HepG2 (cell line): ENCODE measurements at regions not wholly inside any gene's neighbourhood (a gene's known extent, or its start where the extent isn't known, plus 50 kb on each side); places are given as distances from the start of the nearest gene placed in this dataset.

ENCODE experiments used
- ATAC-seq: fragments of 200-7000 bp; cut with Tn5 transposase; 3 replicates; pipeline ENCODE4 v1.9.1; 2020; ENCODE audit warnings: mild to moderate bottlenecking, moderate library complexity
- BruUV-seq: library from RNA; stranded (reverse); fragments of 400-500 nt; replicated peaks from 2 replicates; lab custom pipeline; 2021; lab: Mats Ljungman, UMichigan
- CTCF ChIA-PET: fragments of 300-600 bp; formaldehyde crosslinking; extraction: SDS; loops from one replicate; lab custom pipeline; 2021; ENCODE audit warnings: low total read pairs, inconsistent platforms, low intra/inter-chr PET ratio; lab: Yijun Ruan, JAX
- POLR2A ChIA-PET: fragments of 350-600 bp; sonication (Branson Sonifier 250); formaldehyde crosslinking; loops from one replicate; lab custom pipeline; 2020; ENCODE audit warnings: antibody characterized with exemption, inconsistent platforms; lab: Yijun Ruan, JAX
- DNase-seq: peaks from one replicate; pipeline ENCODE4 v3.0.0-alpha.2; 2015; ENCODE audit warnings: low spot score
- FAIRE-seq: peaks from 3 replicates; lab custom pipeline; 2011; peaks lifted over from hg19 to GRCh38; lab: Jason Lieb, UNC
- H2AFZ ChIP-seq: one replicate; pipeline ENCODE4 v1.6.1; 2011; ENCODE audit warnings: low read length, inconsistent platforms
- H3K27ac ChIP-seq: fragments of 300-600 bp; 3 replicates; pipeline ENCODE4 v1.8.0; 2011; ENCODE audit warnings: mixed run types, mild to moderate bottlenecking, mixed read lengths, low read length, inconsistent platforms; ENCODE audit not compliant: insufficient read depth; ENCODE audit errors: extremely low read length
- H3K27me3 ChIP-seq, 2 experiments: fragments of 200-600 bp in 1 of 2; 2 replicates in 1 of 2; 3 replicates in 1 of 2; pipeline versions ENCODE4 v1.6.0 to v1.8.0; 2011; ENCODE audit warnings: low read length in 2 of 2, mild to moderate bottlenecking in 2 of 2, moderate library complexity in 2 of 2, inconsistent platforms in 1 of 2; ENCODE audit not compliant: insufficient read depth in 2 of 2, control insufficient read depth in 1 of 2
- H3K36me3 ChIP-seq, 2 experiments: fragments of 200-600 bp in 1 of 2; replicated peaks in 1 of 2; 2 replicates in 1 of 2; 3 replicates in 1 of 2; pipeline versions ENCODE4 v1.5.1 to v1.8.0; 2011; ENCODE audit warnings: low read length in 2 of 2, inconsistent platforms in 1 of 2; ENCODE audit not compliant: insufficient read depth in 2 of 2, control insufficient read depth in 1 of 2
- H3K4me1 ChIP-seq: 2 replicates; pipeline ENCODE4 v1.5.1; 2012; ENCODE audit warnings: low read length, inconsistent platforms; ENCODE audit not compliant: insufficient read depth
- H3K4me2 ChIP-seq: 2 replicates; pipeline ENCODE4 v1.6.0; 2011; ENCODE audit warnings: low read depth, low read length, inconsistent platforms
- H3K4me3 ChIP-seq, 3 experiments: fragments of 200-600 bp in 1 of 3; sonication (generic), shearing (Covaris generic) in 1 of 3; replicated peaks in 1 of 3; 2 replicates each; pipeline ENCODE4 v1.5.1; 2011 to 2016; ENCODE audit warnings: low read length in 3 of 3, inconsistent platforms in 2 of 3, low read depth in 2 of 3, mild to moderate bottlenecking in 2 of 3, control low read depth in 1 of 3, mixed read lengths in 1 of 3; ENCODE audit not compliant: insufficient read depth in 1 of 3
- H3K79me2 ChIP-seq: one replicate; pipeline ENCODE4 v1.6.1; 2011; ENCODE audit warnings: low read length, inconsistent platforms; ENCODE audit not compliant: insufficient read depth
- H3K9ac ChIP-seq: 2 replicates; pipeline ENCODE4 v1.6.0; 2011; ENCODE audit warnings: mild to moderate bottlenecking, low read depth, low read length, inconsistent platforms; ENCODE audit not compliant: insufficient read depth
- H3K9me3 ChIP-seq: 2 replicates; pipeline ENCODE4 v1.5.1; 2012; ENCODE audit warnings: mild to moderate bottlenecking, low read length
- H4K20me1 ChIP-seq: 2 replicates; pipeline ENCODE4 v1.6.0; 2011; ENCODE audit warnings: inconsistent platforms, mild to moderate bottlenecking, low read length, moderate library complexity; ENCODE audit not compliant: insufficient read depth
- WGBS: methylation state at CpG from one replicate; pipeline ENCODE4 v1.1.6; 2017; ENCODE audit warnings: low lambda C conversion rate; 5-methylcytosine and 5-hydroxymethylcytosine counted together
- in situ Hi-C: cut with HindIII; loops from 2 replicates; pipeline ENCODE4 v1.10.0; 2017; ENCODE audit warnings: low pct_unique_long_range_greater_than_20kb; ENCODE audit not compliant: extremely low pct_ligation_motif_present
- intact Hi-C: fragments of 100-400 bp; cut with micrococcal nuclease; formaldehyde crosslinking; loops from one replicate; pipeline ENCODE4 v1.10.0; 2022; ENCODE audit not compliant: unreplicated experiment
- TF ChIP-seq, protein P1 (sequence below): sonication (generic); formaldehyde crosslinking; conservative IDR thresholded peaks from 2 replicates; pipeline ENCODE4 v1.4.0; 2020; ENCODE audit warnings: missing genetic modification reagents
- TF ChIP-seq, protein P2 (sequence below): sonication (generic); formaldehyde crosslinking; conservative IDR thresholded peaks from 2 replicates; pipeline ENCODE4 v1.8.0; 2022; ENCODE audit warnings: low read depth, missing genetic modification reagents
- TF ChIP-seq, protein P3 (sequence below): fragments of 450-650 bp; IDR thresholded peaks from 2 replicates; pipeline ENCODE4 v1.6.1; 2017; ENCODE audit warnings: mild to moderate bottlenecking

DNA sequence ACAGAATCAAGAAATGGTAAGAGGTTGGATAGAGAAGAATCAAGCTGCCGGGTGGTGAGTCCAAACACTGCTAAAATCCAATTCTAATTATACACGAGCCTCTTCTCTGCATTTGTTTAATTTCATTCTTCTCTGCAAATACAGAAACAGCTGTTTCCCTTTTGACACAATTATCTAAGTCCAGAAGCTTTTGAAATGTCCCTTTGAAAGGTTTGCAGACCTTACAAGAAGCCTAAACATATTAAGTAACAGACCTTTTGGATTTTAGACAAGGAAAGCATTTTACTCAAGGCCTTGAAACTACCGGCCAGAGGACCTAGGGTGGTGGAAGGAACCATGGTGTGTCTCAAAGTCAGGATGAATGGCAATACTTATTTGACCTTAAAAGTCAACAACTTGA lies 403.8 kb upstream of the ADAMTS9 start (continued):
- TF ChIP-seq, protein P1, sequence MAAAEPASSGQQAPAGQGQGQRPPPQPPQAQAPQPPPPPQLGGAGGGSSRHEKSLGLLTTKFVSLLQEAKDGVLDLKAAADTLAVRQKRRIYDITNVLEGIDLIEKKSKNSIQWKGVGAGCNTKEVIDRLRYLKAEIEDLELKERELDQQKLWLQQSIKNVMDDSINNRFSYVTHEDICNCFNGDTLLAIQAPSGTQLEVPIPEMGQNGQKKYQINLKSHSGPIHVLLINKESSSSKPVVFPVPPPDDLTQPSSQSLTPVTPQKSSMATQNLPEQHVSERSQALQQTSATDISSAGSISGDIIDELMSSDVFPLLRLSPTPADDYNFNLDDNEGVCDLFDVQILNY (CRISPR knock-in tag) = no peak
- TF ChIP-seq, protein P2, sequence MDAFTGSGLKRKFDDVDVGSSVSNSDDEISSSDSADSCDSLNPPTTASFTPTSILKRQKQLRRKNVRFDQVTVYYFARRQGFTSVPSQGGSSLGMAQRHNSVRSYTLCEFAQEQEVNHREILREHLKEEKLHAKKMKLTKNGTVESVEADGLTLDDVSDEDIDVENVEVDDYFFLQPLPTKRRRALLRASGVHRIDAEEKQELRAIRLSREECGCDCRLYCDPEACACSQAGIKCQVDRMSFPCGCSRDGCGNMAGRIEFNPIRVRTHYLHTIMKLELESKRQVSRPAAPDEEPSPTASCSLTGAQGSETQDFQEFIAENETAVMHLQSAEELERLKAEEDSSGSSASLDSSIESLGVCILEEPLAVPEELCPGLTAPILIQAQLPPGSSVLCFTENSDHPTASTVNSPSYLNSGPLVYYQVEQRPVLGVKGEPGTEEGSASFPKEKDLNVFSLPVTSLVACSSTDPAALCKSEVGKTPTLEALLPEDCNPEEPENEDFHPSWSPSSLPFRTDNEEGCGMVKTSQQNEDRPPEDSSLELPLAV = no peak

DNA sequence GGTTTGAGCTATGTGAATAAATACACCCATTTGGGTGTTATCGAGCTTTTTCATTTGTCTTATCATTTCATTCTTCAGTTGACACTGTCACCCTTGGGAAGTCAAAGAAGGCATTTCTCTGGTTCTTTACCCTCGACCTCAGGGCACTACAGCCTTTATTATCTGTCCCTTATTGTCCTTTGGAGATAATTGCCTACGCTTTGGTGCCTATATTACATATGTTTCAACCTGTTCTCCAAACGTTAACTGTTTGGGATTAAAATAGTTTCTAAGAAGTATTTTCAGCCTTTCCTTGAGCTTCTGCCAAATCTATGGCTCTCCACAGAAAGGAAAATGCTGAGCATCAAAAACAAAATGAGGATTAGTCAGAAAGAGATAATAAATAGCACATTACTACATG lies 395.4 kb upstream of the ADAMTS9 start:
- H3K9ac ChIP-seq = no peak overlapping the region
- H3K27ac ChIP-seq = no peak overlapping the region
- no peak overlapping the region for H2AFZ ChIP-seq
- no peaks in the 10 kb centered on the region for H3K79me2 ChIP-seq
- in situ Hi-C loops = no loop called here
- no peak for DNase-seq
- ChIA-PET CTCF (no interaction called here), POLR2A (no interaction called here)
- TF ChIP-seq, protein P3, sequence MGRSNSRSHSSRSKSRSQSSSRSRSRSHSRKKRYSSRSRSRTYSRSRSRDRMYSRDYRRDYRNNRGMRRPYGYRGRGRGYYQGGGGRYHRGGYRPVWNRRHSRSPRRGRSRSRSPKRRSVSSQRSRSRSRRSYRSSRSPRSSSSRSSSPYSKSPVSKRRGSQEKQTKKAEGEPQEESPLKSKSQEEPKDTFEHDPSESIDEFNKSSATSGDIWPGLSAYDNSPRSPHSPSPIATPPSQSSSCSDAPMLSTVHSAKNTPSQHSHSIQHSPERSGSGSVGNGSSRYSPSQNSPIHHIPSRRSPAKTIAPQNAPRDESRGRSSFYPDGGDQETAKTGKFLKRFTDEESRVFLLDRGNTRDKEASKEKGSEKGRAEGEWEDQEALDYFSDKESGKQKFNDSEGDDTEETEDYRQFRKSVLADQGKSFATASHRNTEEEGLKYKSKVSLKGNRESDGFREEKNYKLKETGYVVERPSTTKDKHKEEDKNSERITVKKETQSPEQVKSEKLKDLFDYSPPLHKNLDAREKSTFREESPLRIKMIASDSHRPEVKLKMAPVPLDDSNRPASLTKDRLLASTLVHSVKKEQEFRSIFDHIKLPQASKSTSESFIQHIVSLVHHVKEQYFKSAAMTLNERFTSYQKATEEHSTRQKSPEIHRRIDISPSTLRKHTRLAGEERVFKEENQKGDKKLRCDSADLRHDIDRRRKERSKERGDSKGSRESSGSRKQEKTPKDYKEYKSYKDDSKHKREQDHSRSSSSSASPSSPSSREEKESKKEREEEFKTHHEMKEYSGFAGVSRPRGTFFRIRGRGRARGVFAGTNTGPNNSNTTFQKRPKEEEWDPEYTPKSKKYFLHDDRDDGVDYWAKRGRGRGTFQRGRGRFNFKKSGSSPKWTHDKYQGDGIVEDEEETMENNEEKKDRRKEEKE = no peak
- no peaks in the 10 kb centered on the region for H3K36me3 ChIP-seq
- intact Hi-C loops = loop anchor here (5.0 kb wide), 1 partner anchor 551 kb away; no protein-coding TSS in a partner anchor
- H3K27me3 ChIP-seq = no peaks in the 10 kb centered on the region
- BruUV-seq = no TSS peak
- H4K20me1 ChIP-seq = no peaks in the 10 kb centered on the region
- 0% methylated on average over 4 of the region's 4 CpGs for WGBS
- no peak overlapping the region for H3K4me3 ChIP-seq
- FAIRE-seq = no peak
- H3K4me2 ChIP-seq = no peak overlapping the region
- no peaks in the 10 kb centered on the region for H3K9me3 ChIP-seq
- ATAC-seq = no peak
- no peaks in the 10 kb centered on the region for H3K4me1 ChIP-seq
